K562 (cell line): ENCODE measurements at regions not wholly inside any gene's neighbourhood (a gene's known extent, or its start where the extent isn't known, plus 50 kb on each side); places are given as distances from the start of the nearest gene placed in this dataset.
"Not testable (repeated sequence)": the region's sequence is repeated elsewhere in the genome, so short reads cannot be mapped to it uniquely, and the experiment has no call there.

ENCODE experiments used
- ATAC-seq: fragments of 200-7000 bp; cut with Tn5 transposase; 3 replicates; pipeline ENCODE4 v1.9.1; 2020; ENCODE audit warnings: moderate library complexity
- BruUV-seq: library from RNA; stranded (reverse); fragments of 400-500 nt; replicated peaks from 2 replicates; lab custom pipeline; 2021; lab: Mats Ljungman, UMichigan
- CTCF ChIA-PET: fragments of 300-600 bp; formaldehyde crosslinking; extraction: SDS; loops from one replicate; lab custom pipeline; 2021; ENCODE audit warnings: low intra/inter-chr PET ratio; lab: Yijun Ruan, JAX
- POLR2A ChIA-PET: fragments of 300-600, 350-650 bp; sonication (Branson Sonifier 250); formaldehyde crosslinking; extraction: SDS; loops from one replicate; lab custom pipeline; 2021; ENCODE audit warnings: antibody characterized with exemption, inconsistent platforms; lab: Yijun Ruan, JAX
- DNase-seq, 4 experiments: peaks; one replicate each; pipeline versions ENCODE4 v3.0.0 to v3.0.0-alpha.2; 2011 to 2018; ENCODE audit warnings: low spot score in 3 of 4, mixed read lengths in 3 of 4; ENCODE audit errors: extremely low read depth in 1 of 4
- FAIRE-seq: peaks from 2 replicates; lab custom pipeline; 2011; peaks lifted over from hg19 to GRCh38; lab: Jason Lieb, UNC
- H2AFZ ChIP-seq: 2 replicates; pipeline ENCODE4 v1.6.0; 2011; ENCODE audit warnings: low read depth, low read length, control low read depth, inconsistent platforms
- H3K27ac ChIP-seq: fragments of 200-600 bp; 3 replicates; pipeline ENCODE4 v1.8.0; 2011; ENCODE audit warnings: low read depth, mild to moderate bottlenecking, control low read depth, inconsistent platforms, low read length, moderate library complexity, mixed read lengths; ENCODE audit errors: extremely low read depth
- H3K27me3 ChIP-seq, 2 experiments: fragments of 300-600 bp in 1 of 2; 2 replicates in 1 of 2; 3 replicates in 1 of 2; pipeline versions ENCODE4 v1.6.0 to v1.8.0; 2011; ENCODE audit warnings: inconsistent platforms in 2 of 2, low read length in 2 of 2, mild to moderate bottlenecking in 1 of 2, mixed read lengths in 1 of 2, moderate library complexity in 1 of 2; ENCODE audit not compliant: control insufficient read depth in 2 of 2, insufficient read depth in 2 of 2
- H3K36me3 ChIP-seq: fragments of 300-600 bp; 3 replicates; pipeline ENCODE4 v1.8.0; 2011; ENCODE audit warnings: mild to moderate bottlenecking, low read length, inconsistent platforms; ENCODE audit not compliant: control insufficient read depth, insufficient read depth
- H3K4me1 ChIP-seq, 2 experiments: fragments of 200-600 bp in 1 of 2; replicated peaks in 1 of 2; 2 replicates in 1 of 2; 3 replicates in 1 of 2; pipeline versions ENCODE4 v1.5.1 to v1.8.0; 2011; ENCODE audit warnings: inconsistent platforms in 2 of 2, low read length in 2 of 2, mild to moderate bottlenecking in 1 of 2, mixed read lengths in 1 of 2, moderate library complexity in 1 of 2; ENCODE audit not compliant: control insufficient read depth in 2 of 2, insufficient read depth in 2 of 2
- H3K4me2 ChIP-seq: 2 replicates; pipeline ENCODE4 v1.6.1; 2011; ENCODE audit warnings: low read length, control low read depth, inconsistent platforms, mixed read lengths; ENCODE audit not compliant: insufficient read depth
- H3K4me3 ChIP-seq: fragments of 200-600 bp; sonication (generic), shearing (Covaris generic); 2 replicates; pipeline ENCODE4 v1.5.1; 2016; ENCODE audit warnings: control low read depth, inconsistent platforms
- H3K79me2 ChIP-seq: fragments of 200-600 bp; 3 replicates; pipeline ENCODE4 v1.8.0; 2011; ENCODE audit warnings: low read length, inconsistent platforms; ENCODE audit not compliant: control insufficient read depth, insufficient read depth
- H3K9ac ChIP-seq, 2 experiments: 2 replicates each; pipeline versions ENCODE4 v1.6.0 to v1.6.1; 2011; ENCODE audit warnings: low read depth in 2 of 2, low read length in 2 of 2, control low read depth in 1 of 2, inconsistent platforms in 1 of 2, mild to moderate bottlenecking in 1 of 2, mixed read lengths in 1 of 2; ENCODE audit not compliant: insufficient read depth in 1 of 2
- H3K9me1 ChIP-seq: one replicate; pipeline ENCODE4 v1.6.0; 2011; ENCODE audit warnings: inconsistent platforms, mild to moderate bottlenecking, low read length, moderate library complexity; ENCODE audit not compliant: control insufficient read depth, insufficient read depth
- H3K9me3 ChIP-seq: replicated peaks from 2 replicates; pipeline ENCODE4 v1.5.1; 2011; ENCODE audit warnings: low read depth, low read length, inconsistent platforms; ENCODE audit not compliant: control insufficient read depth, insufficient read depth
- H4K20me1 ChIP-seq: replicated peaks from 2 replicates; pipeline ENCODE4 v1.6.1; 2011; ENCODE audit warnings: low read length, inconsistent platforms, mixed read lengths; ENCODE audit not compliant: control insufficient read depth, insufficient read depth
- MCM2 ChIP-seq: fragments of 450-650 bp; IDR thresholded peaks from 2 replicates; pipeline ENCODE4 v1.6.1; 2017; ENCODE audit warnings: low read depth, mild to moderate bottlenecking
- NCOA6 ChIP-seq: fragments of 450-650 bp; IDR thresholded peaks from 2 replicates; pipeline ENCODE4 v1.6.1; 2017; ENCODE audit warnings: mild to moderate bottlenecking
- SREBF1 ChIP-seq: fragments of 150-350 bp; IDR thresholded peaks from 2 replicates; pipeline ENCODE4 v1.6.1; 2014; ENCODE audit warnings: antibody characterized with exemption, low read depth, low read length, borderline replicate concordance
- XRCC4 ChIP-seq: IDR thresholded peaks from one replicate; pipeline ENCODE4 v1.6.1; 2011; ENCODE audit not compliant: insufficient read depth, insufficient read length; ENCODE audit errors: extremely low read depth
- WGBS: fragments of 100-300 bp; shearing (Covaris generic); methylation state at CpG from one replicate; pipeline ENCODE4 v1.1.6; 2016; ENCODE audit warnings: low coverage, mixed read lengths; ENCODE audit not compliant: insufficient coverage; ENCODE audit errors: missing lambda C conversion rate; 5-methylcytosine and 5-hydroxymethylcytosine counted together
- in situ Hi-C: fragments of 300-500 bp; cut with MboI; formaldehyde crosslinking; loops from 4 replicates; pipeline ENCODE4 v1.15.0; 2018; ENCODE audit warnings: inconsistent platforms, mixed read lengths
- intact Hi-C: fragments of 100-400 bp; cut with micrococcal nuclease; formaldehyde crosslinking; loops from 2 replicates; pipeline ENCODE4 v1.14.2; 2022
- TF ChIP-seq, protein P1 (sequence below): sonication (generic); formaldehyde crosslinking; IDR thresholded peaks from 2 replicates; pipeline ENCODE4 v1.8.1; 2023; ENCODE audit warnings: mild to moderate bottlenecking, missing genetic modification reagents
- TF ChIP-seq, protein P2 (sequence below): sonication (generic); formaldehyde crosslinking; IDR thresholded peaks from 2 replicates; pipeline ENCODE4 v1.8.0; 2023; ENCODE audit warnings: mild to moderate bottlenecking, missing genetic modification reagents

DNA sequence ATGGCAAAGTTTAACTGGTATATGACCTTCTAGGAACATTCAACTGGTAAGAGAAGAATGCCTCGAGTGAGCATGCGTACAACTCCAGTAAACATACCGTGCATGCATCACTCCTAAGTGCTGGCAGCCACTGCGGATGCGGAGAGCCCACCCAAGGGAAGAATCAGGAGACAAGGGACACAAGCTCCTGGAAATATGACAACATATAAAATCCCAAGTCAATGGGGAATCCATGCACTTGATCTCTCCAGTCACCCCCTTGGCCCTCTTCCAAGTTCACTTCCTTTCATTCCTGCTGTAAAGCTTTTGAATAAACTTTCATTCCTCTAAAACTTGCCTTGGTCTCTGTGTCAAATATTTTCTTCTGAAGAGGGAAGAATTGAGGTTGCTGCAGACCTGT is 168.7 kb upstream of the TMCC3 start:
- ChIA-PET POLR2A (interaction anchor here (0.7 kb wide), 1 partner anchor 67 kb away, joined by 3 read pairs; no protein-coding TSS in a partner anchor), CTCF (no interaction called here)
- Histone ChIP-seq H3K9ac (no peak overlapping the region), H3K9me3 (no peaks in the 10 kb centered on the region), H3K9me1 (no peaks in the 10 kb centered on the region), H3K36me3 (no peaks in the 10 kb centered on the region), H2AFZ (no peak overlapping the region), H4K20me1 (no peaks in the 10 kb centered on the region), H3K4me1 (no peaks in the 10 kb centered on the region; a peak in 1 of 5 replicates), H3K27me3 (0 out of 5 replicates have a peak, but pooled peaks cover 0 to 6% of the 10 kb centered on the region in 2 experiments), H3K79me2 (no peaks in the 10 kb centered on the region), H3K4me2 (no peak overlapping the region), H3K4me3 (no peak overlapping the region), H3K27ac (no peak overlapping the region)
- in situ Hi-C loops (no loop called here), intact Hi-C loops (no loop called here)
- ATAC-seq (no peak), FAIRE-seq (no peak), DNase-seq (no peak)
- TF ChIP-seq NCOA6: no peak
- TF ChIP-seq XRCC4: no peak
- TF ChIP-seq, protein P1, sequence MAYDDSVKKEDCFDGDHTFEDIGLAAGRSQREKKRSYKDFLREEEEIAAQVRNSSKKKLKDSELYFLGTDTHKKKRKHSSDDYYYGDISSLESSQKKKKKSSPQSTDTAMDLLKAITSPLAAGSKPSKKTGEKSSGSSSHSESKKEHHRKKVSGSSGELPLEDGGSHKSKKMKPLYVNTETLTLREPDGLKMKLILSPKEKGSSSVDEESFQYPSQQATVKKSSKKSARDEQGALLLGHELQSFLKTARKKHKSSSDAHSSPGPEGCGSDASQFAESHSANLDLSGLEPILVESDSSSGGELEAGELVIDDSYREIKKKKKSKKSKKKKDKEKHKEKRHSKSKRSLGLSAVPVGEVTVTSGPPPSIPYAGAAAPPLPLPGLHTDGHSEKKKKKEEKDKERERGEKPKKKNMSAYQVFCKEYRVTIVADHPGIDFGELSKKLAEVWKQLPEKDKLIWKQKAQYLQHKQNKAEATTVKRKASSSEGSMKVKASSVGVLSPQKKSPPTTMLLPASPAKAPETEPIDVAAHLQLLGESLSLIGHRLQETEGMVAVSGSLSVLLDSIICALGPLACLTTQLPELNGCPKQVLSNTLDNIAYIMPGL: no peak
- TF ChIP-seq MCM2: no peak
- no TSS peak for BruUV-seq
- 7% methylated on average over 5 of the region's 5 CpGs for WGBS

DNA sequence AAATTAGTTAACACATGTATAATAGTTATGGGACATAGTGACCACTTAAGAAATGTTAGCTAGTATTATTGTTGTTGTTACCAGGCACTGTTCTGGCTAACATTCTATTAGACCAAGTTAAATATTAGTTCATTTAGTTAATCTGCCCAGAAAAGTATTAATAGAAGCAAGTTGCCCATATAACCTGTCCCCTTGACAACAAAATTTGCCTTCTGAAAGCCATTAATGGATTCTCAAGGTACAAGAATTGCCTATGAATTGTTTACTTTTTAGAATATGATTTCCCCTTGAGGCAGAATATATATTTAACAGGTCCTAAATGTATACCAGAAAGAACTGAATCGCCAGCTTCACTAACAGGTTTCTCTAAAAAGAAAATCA is 167.3 kb upstream of the TMCC3 start:
- Histone ChIP-seq H4K20me1 (no peaks in the 10 kb centered on the region), H3K27me3 (no peaks in the 10 kb centered on the region), H3K27ac (no peak overlapping the region), H3K36me3 (no peaks in the 10 kb centered on the region), H3K4me1 (no peaks in the 10 kb centered on the region), H3K9ac (no peak overlapping the region), H3K9me1 (no peaks in the 10 kb centered on the region), H3K4me2 (no peak overlapping the region), H3K9me3 (no peaks in the 10 kb centered on the region), H2AFZ (no peak overlapping the region), H3K4me3 (no peak overlapping the region), H3K79me2 (no peaks in the 10 kb centered on the region)
- TF ChIP-seq, protein P2, sequence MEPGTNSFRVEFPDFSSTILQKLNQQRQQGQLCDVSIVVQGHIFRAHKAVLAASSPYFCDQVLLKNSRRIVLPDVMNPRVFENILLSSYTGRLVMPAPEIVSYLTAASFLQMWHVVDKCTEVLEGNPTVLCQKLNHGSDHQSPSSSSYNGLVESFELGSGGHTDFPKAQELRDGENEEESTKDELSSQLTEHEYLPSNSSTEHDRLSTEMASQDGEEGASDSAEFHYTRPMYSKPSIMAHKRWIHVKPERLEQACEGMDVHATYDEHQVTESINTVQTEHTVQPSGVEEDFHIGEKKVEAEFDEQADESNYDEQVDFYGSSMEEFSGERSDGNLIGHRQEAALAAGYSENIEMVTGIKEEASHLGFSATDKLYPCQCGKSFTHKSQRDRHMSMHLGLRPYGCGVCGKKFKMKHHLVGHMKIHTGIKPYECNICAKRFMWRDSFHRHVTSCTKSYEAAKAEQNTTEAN (CRISPR knock-in tag): no peak
- TF ChIP-seq SREBF1: no peak
- intact Hi-C loops (no loop called here), in situ Hi-C loops (no loop called here)
- ChIA-PET CTCF (no interaction called here), POLR2A (no interaction called here)
- BruUV-seq: no TSS peak
- WGBS: 0% methylated on average over 1 of the region's 1 CpG
- no peak for DNase-seq
- no peak for ATAC-seq
- no peak for FAIRE-seq

DNA sequence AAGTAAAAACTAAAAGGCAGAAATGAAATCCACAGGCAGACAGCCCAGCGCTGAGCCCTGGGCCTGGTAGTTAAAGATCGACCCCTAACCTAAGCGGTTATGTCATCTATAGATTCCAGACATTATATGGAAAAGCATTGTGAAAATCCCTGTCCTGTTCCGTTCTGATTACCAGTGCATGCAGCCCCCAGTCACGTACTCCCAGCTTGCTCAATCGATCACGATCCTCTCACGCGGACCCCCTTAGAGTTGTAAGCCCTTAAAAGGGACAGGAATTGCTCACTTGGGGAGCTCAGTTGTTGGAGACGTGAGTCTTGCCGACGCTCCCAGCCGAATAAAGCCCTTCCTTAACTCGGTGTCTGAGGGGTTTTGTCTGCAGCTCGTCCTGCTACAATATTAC is 166.8 kb upstream of the TMCC3 start:
- H3K27ac ChIP-seq, DNase-seq, H3K79me2 ChIP-seq, intact Hi-C loops, H3K4me1 ChIP-seq, FAIRE-seq, H3K4me3 ChIP-seq, H2AFZ ChIP-seq, H3K36me3 ChIP-seq, H3K27me3 ChIP-seq, H3K9ac ChIP-seq, ATAC-seq, CTCF ChIA-PET, H3K9me3 ChIP-seq, H3K9me1 ChIP-seq, H3K4me2 ChIP-seq, H4K20me1 ChIP-seq, POLR2A ChIA-PET, BruUV-seq, in situ Hi-C loops: not testable (repeated sequence)
- WGBS: under 1% methylated on average over 15 of the region's 15 CpGs
